Mucosa of rectum (tissue), 2 donors: ENCODE measurements at regions not wholly inside any gene's neighbourhood (a gene's known extent, or its start where the extent isn't known, plus 50 kb on each side); places are given as distances from the start of the nearest gene placed in this dataset.
A peak's percentile ranks its signal among the peaks of the same experiment; 100 is the strongest.
"Not testable (repeated sequence)": the region's sequence is repeated elsewhere in the genome, so short reads cannot be mapped to it uniquely, and the experiment has no call there.

Experiments used
- H3K27ac ChIP-seq, 2 donors: one replicate each; pipeline ENCODE4 v1.7.0; 2013; ENCODE audit warnings: inconsistent platforms in 2 of 2, low read depth in 2 of 2, low read length in 2 of 2
- H3K27me3 ChIP-seq, 2 donors: one replicate each; pipeline ENCODE4 v1.7.0; 2013; ENCODE audit warnings: low read length in 2 of 2; ENCODE audit not compliant: control insufficient read depth in 2 of 2, insufficient read depth in 2 of 2
- H3K36me3 ChIP-seq, 2 donors: one replicate each; pipeline ENCODE4 v1.7.0; 2013; ENCODE audit warnings: low read length in 2 of 2; ENCODE audit not compliant: control insufficient read depth in 2 of 2, insufficient read depth in 2 of 2
- H3K4me1 ChIP-seq, 2 donors: one replicate each; pipeline ENCODE4 v1.7.0; 2013; ENCODE audit warnings: low read length in 2 of 2, mild to moderate bottlenecking in 1 of 2; ENCODE audit not compliant: control insufficient read depth in 2 of 2, insufficient read depth in 2 of 2
- H3K4me3 ChIP-seq, 2 donors: one replicate each; pipeline ENCODE4 v1.7.0; 2013; ENCODE audit warnings: low read length in 2 of 2
- H3K9ac ChIP-seq, 2 donors: one replicate each; pipeline ENCODE4 v1.7.0; 2013; ENCODE audit warnings: low read length in 2 of 2, low read depth in 1 of 2, mild to moderate bottlenecking in 1 of 2
- H3K9me3 ChIP-seq, 2 donors: one replicate each; pipeline ENCODE4 v1.7.0; 2013; ENCODE audit warnings: low read length in 2 of 2; ENCODE audit not compliant: control insufficient read depth in 2 of 2
- donor health status: healthy.
- donor health status: Normal muscosa, but diverticular disease.

DNA sequence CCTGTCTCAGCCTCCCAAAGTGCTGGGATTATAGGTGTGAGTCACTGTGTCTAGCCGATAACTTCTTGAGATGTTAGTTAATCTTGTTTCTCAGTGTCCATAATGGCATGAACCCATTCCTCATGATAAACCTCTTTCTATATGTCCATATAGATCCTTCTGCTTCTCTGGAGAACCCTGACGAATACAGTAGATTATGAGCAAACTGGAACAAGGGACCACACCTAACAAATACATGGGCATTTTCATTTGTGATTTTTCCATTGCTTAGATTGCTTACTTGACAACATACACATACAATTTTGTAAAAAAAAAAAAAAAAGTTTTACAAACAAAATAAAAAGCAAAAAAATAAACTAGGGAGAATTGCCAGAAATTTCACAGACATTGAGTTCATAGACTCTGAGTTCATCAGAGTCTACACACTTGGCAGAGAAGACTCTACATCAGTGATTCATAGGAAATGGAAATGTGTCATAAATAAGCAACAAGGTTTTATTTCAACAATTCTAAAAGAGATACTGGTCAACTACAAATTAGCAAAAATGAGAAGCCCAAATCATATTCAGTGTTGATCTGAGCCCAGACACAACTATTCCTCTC is 96.7 kb downstream of the GALR1 start:
- Histone ChIP-seq H3K36me3 (no peaks in the 10 kb centered on the region), H3K27ac (no peak overlapping the region), H3K4me3 (no peak overlapping the region), H3K9ac (no peak overlapping the region), H3K9me3 (no peaks in the 10 kb centered on the region), H3K4me1 (no peaks in the 10 kb centered on the region), H3K27me3 (no peaks in the 10 kb centered on the region)

DNA sequence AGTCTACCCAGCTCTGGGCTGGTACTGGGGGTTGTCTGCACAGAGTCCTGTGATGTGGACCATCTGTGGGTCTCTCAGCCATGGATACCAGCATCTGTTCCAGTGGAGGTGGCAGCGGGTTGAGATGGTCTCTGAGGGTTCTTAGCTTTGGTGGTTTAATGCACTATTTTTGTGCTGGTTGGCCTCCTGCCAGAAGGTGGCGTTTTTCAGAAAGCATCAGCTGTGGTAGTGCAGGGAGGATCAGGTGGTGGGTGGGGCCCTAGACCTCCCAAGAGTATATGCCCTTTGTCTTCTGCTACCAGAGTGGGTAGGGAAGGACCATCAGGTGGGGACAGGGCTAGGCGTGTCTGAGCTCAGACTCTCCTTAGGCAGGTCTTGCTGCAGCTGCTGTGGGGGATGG is 103.7 kb downstream of the GALR1 start:
- H3K9ac ChIP-seq, H3K27me3 ChIP-seq, H3K4me1 ChIP-seq, H3K27ac ChIP-seq, H3K36me3 ChIP-seq, H3K9me3 ChIP-seq, H3K4me3 ChIP-seq: not testable (repeated sequence)

DNA sequence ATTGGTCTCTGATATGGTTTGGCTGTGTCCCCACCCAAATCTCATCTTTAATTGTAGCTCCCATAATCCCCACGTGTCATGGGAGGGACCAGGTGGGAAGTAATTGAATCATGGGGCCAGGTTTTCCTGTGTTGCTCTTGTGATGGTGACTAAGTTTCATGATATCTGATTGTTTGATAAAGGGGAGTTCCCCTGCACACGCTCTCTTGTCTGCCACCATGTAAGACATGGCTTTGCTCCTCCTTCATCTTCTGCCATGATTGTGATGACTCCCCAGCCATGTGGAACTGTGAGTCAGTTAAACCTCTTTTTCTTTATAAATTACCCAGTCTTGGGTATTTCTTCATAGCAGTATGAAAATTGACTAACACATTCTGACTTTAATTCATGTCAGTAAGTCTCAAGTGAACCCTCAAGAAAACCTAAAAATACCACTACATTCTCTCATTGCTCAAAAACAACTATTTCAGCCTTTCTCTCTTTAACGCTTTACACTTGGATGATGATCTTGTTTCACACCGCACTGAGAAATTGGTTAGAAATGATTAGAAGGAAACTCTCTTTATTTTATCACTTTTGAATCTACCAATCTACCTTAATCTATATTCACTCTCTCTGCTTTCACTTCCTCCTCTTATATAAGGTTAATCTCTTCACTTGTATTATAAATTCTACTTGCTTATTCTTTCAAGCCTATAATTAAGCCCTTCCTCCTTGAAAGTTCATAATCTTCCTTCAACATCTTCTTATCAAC is 110.1 kb downstream of the GALR1 start:
- H3K27ac ChIP-seq = no peak overlapping the region

DNA sequence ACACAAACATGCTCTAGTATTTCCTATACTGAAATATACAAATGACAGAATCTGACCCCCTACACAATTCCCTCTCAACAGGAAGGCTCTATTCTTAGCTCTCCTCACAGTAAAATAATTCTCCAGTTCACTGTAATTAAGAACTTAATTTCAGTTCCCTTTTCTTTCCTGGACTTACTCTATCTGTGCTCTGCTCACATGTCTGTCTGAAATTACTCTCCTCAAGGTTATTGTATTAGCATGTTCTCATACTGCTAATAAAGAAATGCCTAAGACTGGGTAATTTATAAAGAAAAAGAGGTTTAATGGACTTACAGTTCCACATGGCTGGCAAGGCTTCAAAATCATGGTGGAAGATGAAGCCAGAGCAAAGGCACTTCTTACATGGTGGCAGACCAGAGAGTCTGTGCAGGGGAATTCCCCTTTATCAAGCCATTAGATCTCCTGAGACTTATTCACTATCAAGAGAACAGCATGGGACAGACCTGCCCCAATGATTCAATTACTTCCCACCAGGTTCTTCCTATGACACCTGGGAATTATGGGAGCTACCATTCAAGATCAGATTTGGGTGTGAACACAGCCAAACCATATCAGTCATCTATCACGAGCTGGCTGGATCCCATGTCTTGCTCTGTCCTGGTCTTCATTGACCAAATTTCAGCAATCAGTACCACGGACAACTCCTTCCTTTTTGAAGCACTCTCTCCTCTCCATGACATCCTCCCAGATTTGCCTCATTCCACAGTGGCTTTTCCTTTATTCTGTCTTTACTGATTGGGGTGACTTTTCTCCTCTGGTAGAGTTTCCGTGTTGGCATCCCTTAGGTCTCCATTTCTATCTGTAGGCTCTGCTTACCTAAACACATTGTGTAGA is 110.9 kb downstream of the GALR1 start:
- H3K9me3 ChIP-seq = no peaks in the 10 kb centered on the region
- no peak overlapping the region for H3K27ac ChIP-seq
- H3K9ac ChIP-seq = no peak overlapping the region
- H3K27me3 ChIP-seq = no peaks in the 10 kb centered on the region
- no peaks in the 10 kb centered on the region for H3K36me3 ChIP-seq
- H3K4me3 ChIP-seq = no peak overlapping the region
- no peaks in the 10 kb centered on the region for H3K4me1 ChIP-seq

More for the DNA sequence above, 110.1 kb downstream of the GALR1 start:
- no peaks in the 10 kb centered on the region for H3K27me3 ChIP-seq
- no peaks in the 10 kb centered on the region for H3K4me1 ChIP-seq
- no peak overlapping the region for H3K4me3 ChIP-seq
- H3K9ac ChIP-seq = no peak overlapping the region
- H3K36me3 ChIP-seq = no peaks in the 10 kb centered on the region
- H3K9me3 ChIP-seq = no peaks in the 10 kb centered on the region

DNA sequence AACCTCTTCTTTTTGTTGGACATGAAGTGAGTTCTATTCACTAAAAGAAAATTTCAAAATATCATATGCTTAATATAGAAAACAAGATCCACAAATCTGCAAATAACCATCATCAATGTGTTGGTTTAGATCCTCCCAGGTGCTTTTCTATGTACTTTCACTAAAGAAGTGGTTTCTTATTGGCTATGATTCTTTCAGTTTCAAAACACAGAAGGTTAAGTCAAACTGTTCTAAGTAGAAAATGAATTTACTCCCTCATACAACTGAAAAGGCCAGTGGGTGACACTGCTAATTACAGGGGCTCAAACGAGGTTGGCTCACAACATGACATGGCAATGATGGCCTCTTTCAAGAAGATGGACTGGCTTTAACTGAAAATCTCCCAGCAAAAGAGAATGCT is 111.7 kb downstream of the GALR1 start:
- no peak overlapping the region for H3K9ac ChIP-seq
- H3K36me3 ChIP-seq = no peaks in the 10 kb centered on the region
- no peaks in the 10 kb centered on the region for H3K27me3 ChIP-seq
- H3K4me3 ChIP-seq = no peak overlapping the region
- H3K27ac ChIP-seq = no peak overlapping the region
- H3K9me3 ChIP-seq = no peaks in the 10 kb centered on the region
- H3K4me1 ChIP-seq = no peaks in the 10 kb centered on the region

DNA sequence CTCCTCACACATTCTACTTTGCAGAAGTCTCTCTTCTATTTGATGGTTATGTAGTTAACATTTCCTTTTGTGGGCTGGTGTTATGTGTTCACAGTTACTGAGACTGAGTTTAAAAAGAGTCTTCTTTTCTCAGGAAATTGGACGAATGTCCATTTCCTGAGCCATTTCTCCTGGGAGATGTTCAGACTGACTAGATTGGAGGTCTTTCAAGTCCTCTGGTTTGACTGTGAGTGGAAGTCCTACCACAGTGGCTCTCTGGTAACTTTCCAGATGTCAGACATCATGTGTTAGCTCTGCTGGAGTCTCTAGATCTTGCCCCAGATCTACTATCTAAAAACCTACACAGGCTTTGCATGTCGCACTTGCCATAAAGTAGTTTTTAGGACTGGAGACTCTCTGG is 116.0 kb downstream of the GALR1 start:
- Histone ChIP-seq H3K4me1 (no peaks in the 10 kb centered on the region), H3K4me3 (no peak overlapping the region), H3K27ac (no peak overlapping the region), H3K27me3 (no peaks in the 10 kb centered on the region), H3K9ac (no peak overlapping the region), H3K9me3 (no peaks in the 10 kb centered on the region), H3K36me3 (no peaks in the 10 kb centered on the region)

- H3K4me3 ChIP-seq = no peak overlapping the region
- H3K27ac ChIP-seq = no peak overlapping the region
- no peaks in the 10 kb centered on the region for H3K36me3 ChIP-seq
- no peaks in the 10 kb centered on the region for H3K27me3 ChIP-seq
- H3K4me1 ChIP-seq = no peaks in the 10 kb centered on the region
- H3K9me3 ChIP-seq = no peaks in the 10 kb centered on the region
- H3K9ac ChIP-seq = no peak overlapping the region
Observed at GRCh38 chr18:77366067-77366719, 116.5 kb downstream of the GALR1 start.

DNA sequence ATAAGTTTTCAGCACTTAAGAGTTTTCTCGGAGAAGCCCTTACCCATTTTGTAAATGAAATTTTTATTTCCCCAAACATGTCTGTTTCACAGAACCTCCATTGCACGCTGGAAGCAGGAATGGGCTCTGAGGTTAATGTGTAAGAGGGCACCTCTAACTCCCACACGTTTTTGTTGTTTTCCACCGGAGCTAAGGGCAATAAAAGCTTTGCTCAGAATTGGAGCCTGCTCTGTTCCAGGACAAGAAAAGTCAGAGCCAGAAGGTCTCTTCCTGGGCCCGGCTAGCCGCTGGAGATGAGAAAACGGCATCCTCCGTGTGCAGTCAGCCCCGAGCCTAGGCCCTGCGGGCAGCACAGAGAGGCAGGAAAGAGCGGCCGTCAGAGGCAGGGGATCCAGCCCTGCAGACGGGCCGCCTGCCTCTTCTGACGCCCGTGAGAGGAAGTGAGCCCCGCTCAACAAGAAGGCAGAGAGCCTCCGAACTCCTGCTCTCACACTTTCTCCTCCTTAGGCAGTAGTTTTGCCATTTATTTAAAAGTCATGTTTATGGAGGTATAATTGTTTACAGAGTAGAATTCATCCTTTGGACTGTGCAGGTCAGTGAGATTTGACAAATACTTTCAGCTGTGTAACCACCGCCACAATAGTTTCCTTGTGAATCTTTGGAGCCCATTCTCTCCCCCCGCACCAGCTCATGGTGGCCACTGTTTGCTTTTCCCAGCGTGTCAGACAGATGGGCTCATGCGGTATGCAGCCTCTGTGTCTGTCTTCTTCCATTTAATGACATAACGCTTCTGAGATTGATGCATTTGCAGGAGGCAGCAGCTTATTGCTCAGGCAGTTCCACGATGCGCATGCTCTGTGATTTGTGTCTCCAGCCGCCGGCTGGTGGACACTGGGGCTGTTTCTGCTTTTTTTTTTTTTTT is 117.3 kb downstream of the GALR1 start:
- no peak overlapping the region for H3K9ac ChIP-seq
- no peaks in the 10 kb centered on the region for H3K36me3 ChIP-seq
- H3K27me3 ChIP-seq = no peaks in the 10 kb centered on the region
- H3K4me1 ChIP-seq = no peaks in the 10 kb centered on the region
- no peaks in the 10 kb centered on the region for H3K9me3 ChIP-seq
- H3K27ac ChIP-seq = peak overlapping the region in 1 of 2 donors; percentile 40
- peak overlapping the region; percentile 25 to 66 for H3K4me3 ChIP-seq

GRCh38 chr18:77369644-77370043 is 120.0 kb downstream of the GALR1 start:
- Histone ChIP-seq H3K4me1 (peaks cover 0 to 4% of the 10 kb centered on the region in 2 donors), H3K4me3 (no peak overlapping the region), H3K36me3 (no peaks in the 10 kb centered on the region), H3K9me3 (no peaks in the 10 kb centered on the region), H3K27me3 (no peaks in the 10 kb centered on the region), H3K27ac (no peak overlapping the region), H3K9ac (no peak overlapping the region)
